Adrenal gland (tissue), 5 donors: ENCODE measurements at regions not wholly inside any gene's neighbourhood (a gene's known extent, or its start where the extent isn't known, plus 50 kb on each side); places are given as distances from the start of the nearest gene placed in this dataset.

Experiments used
- POLR2A ChIP-seq, 2 donors: fragments of 450-650 bp; IDR thresholded peaks; one replicate each; pipeline ENCODE4 v1.6.1; 2017; ENCODE audit warnings: antibody characterized with exemption in 2 of 2, mild to moderate bottlenecking in 2 of 2, moderate library complexity in 1 of 2
- TF ChIP-seq, protein P1 (sequence below), 6 experiments: fragments of 450-650 bp in 4 of 6; fragments of 200-600 bp in 2 of 6; sonication (generic) in 1 of 6; IDR thresholded peaks; 1 replicate in 5 of 6; 2 replicates in 1 of 6; pipeline versions ENCODE4 v1.5.1 to v1.8.0; 2016 to 2021; ENCODE audit warnings: antibody characterized with exemption in 6 of 6, mild to moderate bottlenecking in 2 of 6, moderate library complexity in 1 of 6
- donor health status: DM: no; HTN: no; CAD: no.

DNA sequence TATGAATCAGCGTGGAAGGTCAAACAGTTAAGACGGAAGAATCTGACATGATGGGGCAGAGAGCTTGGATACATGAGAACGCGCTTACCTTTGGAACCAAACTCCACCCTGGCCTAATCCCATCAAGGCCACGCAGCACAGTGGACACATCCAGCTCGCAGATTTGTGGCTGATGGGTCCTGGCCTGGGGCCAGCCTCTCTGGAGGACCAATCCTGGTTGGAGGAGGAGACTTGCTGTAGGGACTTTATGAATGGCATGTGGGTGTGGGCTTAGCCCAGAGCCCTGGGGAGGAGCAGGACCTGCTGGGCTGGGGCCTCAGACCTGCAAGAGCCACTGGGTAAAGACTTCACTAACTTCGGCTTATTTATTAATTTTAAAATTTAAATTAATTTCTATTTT, 73.4 kb upstream of the ANKRD34C start:
- TF ChIP-seq, protein P1, sequence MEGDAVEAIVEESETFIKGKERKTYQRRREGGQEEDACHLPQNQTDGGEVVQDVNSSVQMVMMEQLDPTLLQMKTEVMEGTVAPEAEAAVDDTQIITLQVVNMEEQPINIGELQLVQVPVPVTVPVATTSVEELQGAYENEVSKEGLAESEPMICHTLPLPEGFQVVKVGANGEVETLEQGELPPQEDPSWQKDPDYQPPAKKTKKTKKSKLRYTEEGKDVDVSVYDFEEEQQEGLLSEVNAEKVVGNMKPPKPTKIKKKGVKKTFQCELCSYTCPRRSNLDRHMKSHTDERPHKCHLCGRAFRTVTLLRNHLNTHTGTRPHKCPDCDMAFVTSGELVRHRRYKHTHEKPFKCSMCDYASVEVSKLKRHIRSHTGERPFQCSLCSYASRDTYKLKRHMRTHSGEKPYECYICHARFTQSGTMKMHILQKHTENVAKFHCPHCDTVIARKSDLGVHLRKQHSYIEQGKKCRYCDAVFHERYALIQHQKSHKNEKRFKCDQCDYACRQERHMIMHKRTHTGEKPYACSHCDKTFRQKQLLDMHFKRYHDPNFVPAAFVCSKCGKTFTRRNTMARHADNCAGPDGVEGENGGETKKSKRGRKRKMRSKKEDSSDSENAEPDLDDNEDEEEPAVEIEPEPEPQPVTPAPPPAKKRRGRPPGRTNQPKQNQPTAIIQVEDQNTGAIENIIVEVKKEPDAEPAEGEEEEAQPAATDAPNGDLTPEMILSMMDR (IDR thresholded peaks at IDR 0.05): no peak
- TF ChIP-seq POLR2A (IDR thresholded peaks at IDR 0.05): no peak
